Lung (tissue), 11 donors: ENCODE measurements at regions not wholly inside any gene's neighbourhood (a gene's known extent, or its start where the extent isn't known, plus 50 kb on each side); places are given as distances from the start of the nearest gene placed in this dataset.
"Not testable (repeated sequence)": the region's sequence is repeated elsewhere in the genome, so short reads cannot be mapped to it uniquely, and the experiment has no call there.

Experiments used
- ATAC-seq: fragments of 200-7000 bp; cut with Tn5 transposase; one replicate; pipeline ENCODE4 v1.9.1; 2020; ENCODE audit warnings: moderate number of reproducible peaks; ENCODE audit not compliant: insufficient read depth, low FRiP score
- DNase-seq, 3 donors: peaks; one replicate each; pipeline ENCODE4 v3.0.0-alpha.2; 2013 to 2017
- H3K27ac ChIP-seq, 2 donors: one replicate each; pipeline ENCODE4 v1.5.1; 2013; ENCODE audit warnings: mild to moderate bottlenecking in 2 of 2, moderate library complexity in 2 of 2, control low read depth in 1 of 2, inconsistent platforms in 1 of 2, low read depth in 1 of 2, low read length in 1 of 2
- H3K27me3 ChIP-seq, 3 donors: one replicate each; pipeline ENCODE4 v1.5.1; 2013; ENCODE audit warnings: low read length in 2 of 3; ENCODE audit not compliant: control insufficient read depth in 3 of 3, insufficient read depth in 3 of 3
- H3K36me3 ChIP-seq, 4 donors: one replicate each; pipeline ENCODE4 v1.5.1; 2013; ENCODE audit warnings: low read length in 4 of 4, mild to moderate bottlenecking in 1 of 4, moderate library complexity in 1 of 4; ENCODE audit not compliant: control insufficient read depth in 4 of 4, insufficient read depth in 4 of 4
- H3K4me1 ChIP-seq, 5 donors: one replicate each; pipeline ENCODE4 v1.5.1; 2013; ENCODE audit warnings: low read length in 5 of 5, mild to moderate bottlenecking in 2 of 5, moderate library complexity in 1 of 5; ENCODE audit not compliant: control insufficient read depth in 5 of 5, insufficient read depth in 5 of 5
- H3K4me3 ChIP-seq: one replicate; pipeline ENCODE4 v1.5.1; 2013; ENCODE audit warnings: mild to moderate bottlenecking, control low read depth, moderate library complexity
- H3K9ac ChIP-seq, 2 donors: one replicate each; pipeline ENCODE4 v1.5.1; 2013; ENCODE audit warnings: low read length in 2 of 2, control low read depth in 1 of 2; ENCODE audit not compliant: insufficient read depth in 1 of 2
- H3K9me3 ChIP-seq, 4 donors: one replicate each; pipeline ENCODE4 v1.5.1; 2013; ENCODE audit warnings: low read length in 3 of 4, mild to moderate bottlenecking in 1 of 4, moderate library complexity in 1 of 4; ENCODE audit not compliant: control insufficient read depth in 4 of 4, insufficient read depth in 3 of 4
- CTCF ChIP-seq: IDR thresholded peaks from 2 replicates; pipeline ENCODE4 v1.5.1; 2012; ENCODE audit warnings: mild to moderate bottlenecking; ENCODE audit errors: control extremely low read depth, extremely low read depth
- WGBS, 2 donors: extraction: QIAGEN DNeasy Blood & Tissue Kit; methylation state at CpG; one replicate each; pipeline ENCODE4 v1.1.7; 2013; 5-methylcytosine and 5-hydroxymethylcytosine counted together
- donor health status: control.
- donor health status: control.
- donor health status: Bipolar disorder and iron deficiency.
- donor health status: healthy.
- donor health status: DM: yes; HTN: yes; CAD: no.

- 95 to 100% methylated on average over 1 of the region's 1 CpG for WGBS, 2 donors
- Histone ChIP-seq H3K9me3 (peaks cover 0 to 5% (median under 1%) of the 10 kb centered on the region in 4 donors), H3K27ac (no peak overlapping the region), H3K4me1 (peaks cover 0 to 10% (median 2%) of the 10 kb centered on the region in 5 donors), H3K9ac (no peak overlapping the region), H3K27me3 (no peaks in the 10 kb centered on the region), H3K36me3 (no peaks in the 10 kb centered on the region), H3K4me3 (no peak overlapping the region)
- ATAC-seq (no peak), DNase-seq (no peak)
- no peak for TF ChIP-seq CTCF
Measured at GRCh38 chr5:56667692-56668091, 147.7 kb upstream of the MAP3K1 start.

- no peak overlapping the region for H3K4me3 ChIP-seq
- DNase-seq: no peak
- H3K36me3 ChIP-seq: no peaks in the 10 kb centered on the region
- H3K4me1 ChIP-seq: peaks cover 0 to 15% (median 2%) of the 10 kb centered on the region in 5 donors
- WGBS, 2 donors: 57 to 75% methylated on average over 6 of the region's 6 CpGs
- TF ChIP-seq CTCF: no peak
- no peak for ATAC-seq
- no peaks in the 10 kb centered on the region for H3K27me3 ChIP-seq
- H3K9ac ChIP-seq: no peak overlapping the region
- H3K9me3 ChIP-seq: peaks cover 0 to 5% (median under 1%) of the 10 kb centered on the region in 4 donors
- no peak overlapping the region for H3K27ac ChIP-seq
Measured at GRCh38 chr5:56666901-56667300, 148.4 kb upstream of the MAP3K1 start.

GRCh38 chr5:56665117-56665516 lies 150.2 kb upstream of the MAP3K1 start:
- DNase-seq, H3K9me3 ChIP-seq, H3K36me3 ChIP-seq, H3K9ac ChIP-seq, H3K4me3 ChIP-seq, ATAC-seq, H3K27me3 ChIP-seq, H3K27ac ChIP-seq: not testable (repeated sequence)
- WGBS, 2 donors: 83 to 85% methylated on average over 3 of the region's 3 CpGs
- peaks cover 0 to 15% (median 2%) of the 10 kb centered on the region in 5 donors for H3K4me1 ChIP-seq

- WGBS, 2 donors: 89 to 91% methylated on average over 1 of the region's 1 CpG
- H3K27me3 ChIP-seq: no peaks in the 10 kb centered on the region
- H3K36me3 ChIP-seq: no peaks in the 10 kb centered on the region
- no peak for TF ChIP-seq CTCF
- no peak for DNase-seq
- peaks cover 0 to 15% (median 0%) of the 10 kb centered on the region in 5 donors for H3K4me1 ChIP-seq
- H3K9me3 ChIP-seq: peaks cover 0 to 5% (median under 1%) of the 10 kb centered on the region in 4 donors
- ATAC-seq: no peak
- H3K9ac ChIP-seq: no peak overlapping the region
- no peak overlapping the region for H3K4me3 ChIP-seq
- H3K27ac ChIP-seq: no peak overlapping the region
Measured at GRCh38 chr5:56664025-56664424, 151.3 kb upstream of the MAP3K1 start.
